ENCODE measurements at regions not wholly inside any gene's neighbourhood (a gene's known extent, or its start where the extent isn't known, plus 50 kb on each side); places are given as distances from the start of the nearest gene placed in this dataset.

- Histone ChIP-seq H3K4me1 (ENCODE audit: control insufficient read depth, insufficient read depth, low read depth, low read length) (no peaks in the 10 kb centered on the region), H2AK5ac (ENCODE audit: low read length, severe bottlenecking) (no peak overlapping the region), H3K9ac (ENCODE audit: low read length) (no peak overlapping the region), H3K9me3 (ENCODE audit: control insufficient read depth, low read length) (no peaks in the 10 kb centered on the region), H3K79me1 (replicated peaks; ENCODE audit: low read length, poor library complexity, severe bottlenecking) (no peaks in the 10 kb centered on the region), H2BK12ac (ENCODE audit: low read length in 2 of 2) (no peak overlapping the region), H3K4me2 (ENCODE audit: low read length, poor library complexity, severe bottlenecking) (no peak overlapping the region), H3K27me3 (ENCODE audit: control insufficient read depth in 1 of 2, insufficient read depth in 1 of 2, low read length in 2 of 2) (no peaks in the 10 kb centered on the region), H4K8ac (ENCODE audit: low read length) (no peak overlapping the region), H3K4me3 (ENCODE audit: insufficient read depth in 1 of 2, low read depth in 1 of 2, low read length in 2 of 2) (no peak overlapping the region), H3K27ac (ENCODE audit: low read length, poor library complexity, severe bottlenecking) (no peak overlapping the region), H3K18ac (ENCODE audit: low read depth in 1 of 2, low read length in 2 of 2) (no peak overlapping the region), H2BK15ac (ENCODE audit: low read depth, poor library complexity, severe bottlenecking) (no peak overlapping the region), H3K23ac (ENCODE audit: low read length in 2 of 2) (no peak overlapping the region), H3K36me3 (ENCODE audit: control insufficient read depth in 1 of 2, insufficient read depth in 2 of 2, low read depth in 1 of 2, low read length in 2 of 2) (no peaks in the 10 kb centered on the region), H3K14ac (ENCODE audit: low read length in 2 of 2) (no peak overlapping the region), H4K91ac (ENCODE audit: low read length) (no peak overlapping the region), H3K4ac (ENCODE audit: low read depth in 1 of 2, low read length in 2 of 2) (no peak overlapping the region), H2BK120ac (ENCODE audit: low read depth, low read length) (no peak overlapping the region), H2AFZ (ENCODE audit: low read depth, low read length) (no peak overlapping the region), H2BK5ac (ENCODE audit: low read depth, low read length, poor library complexity, severe bottlenecking) (no peak overlapping the region)
- 96% methylated on average over 2 of the region's 2 CpGs for WGBS
- no peak for DNase-seq
Observed at GRCh38 chr11:80733790-80734189, 1293.0 kb upstream of the TENM4 start.

GRCh38 chr11:80733361-80733760 is 1292.5 kb upstream of the TENM4 start:
- no peak overlapping the region for H3K23ac ChIP-seq (ENCODE audit: low read length in 2 of 2)
- H3K79me1 ChIP-seq (replicated peaks; ENCODE audit: low read length, poor library complexity, severe bottlenecking) = no peaks in the 10 kb centered on the region
- H3K4me2 ChIP-seq (ENCODE audit: low read length, poor library complexity, severe bottlenecking) = no peak overlapping the region
- H4K91ac ChIP-seq (ENCODE audit: low read length) = no peak overlapping the region
- no peak overlapping the region for H3K4ac ChIP-seq (ENCODE audit: low read depth in 1 of 2, low read length in 2 of 2)
- no peak overlapping the region for H2BK5ac ChIP-seq (ENCODE audit: low read depth, low read length, poor library complexity, severe bottlenecking)
- no peak overlapping the region for H3K4me3 ChIP-seq (ENCODE audit: insufficient read depth in 1 of 2, low read depth in 1 of 2, low read length in 2 of 2)
- no peak overlapping the region for H3K18ac ChIP-seq (ENCODE audit: low read depth in 1 of 2, low read length in 2 of 2)
- H3K14ac ChIP-seq (ENCODE audit: low read length in 2 of 2) = no peak overlapping the region
- no peaks in the 10 kb centered on the region for H3K4me1 ChIP-seq (ENCODE audit: control insufficient read depth, insufficient read depth, low read depth, low read length)
- no peaks in the 10 kb centered on the region for H3K36me3 ChIP-seq (ENCODE audit: control insufficient read depth in 1 of 2, insufficient read depth in 2 of 2, low read depth in 1 of 2, low read length in 2 of 2)
- H2BK120ac ChIP-seq (ENCODE audit: low read depth, low read length) = no peak overlapping the region
- 100% methylated on average over 2 of the region's 3 CpGs for WGBS
- no peak overlapping the region for H3K9ac ChIP-seq (ENCODE audit: low read length)
- no peak overlapping the region for H4K8ac ChIP-seq (ENCODE audit: low read length)
- no peaks in the 10 kb centered on the region for H3K27me3 ChIP-seq (ENCODE audit: control insufficient read depth in 1 of 2, insufficient read depth in 1 of 2, low read length in 2 of 2)
- H3K27ac ChIP-seq (ENCODE audit: low read length, poor library complexity, severe bottlenecking) = no peak overlapping the region
- no peak overlapping the region for H2BK15ac ChIP-seq (ENCODE audit: low read depth, poor library complexity, severe bottlenecking)
- H2AFZ ChIP-seq (ENCODE audit: low read depth, low read length) = no peak overlapping the region
- H2AK5ac ChIP-seq (ENCODE audit: low read length, severe bottlenecking) = no peak overlapping the region
- H2BK12ac ChIP-seq (ENCODE audit: low read length in 2 of 2) = no peak overlapping the region
- no peak for DNase-seq
- H3K9me3 ChIP-seq (ENCODE audit: control insufficient read depth, low read length) = no peaks in the 10 kb centered on the region

GRCh38 chr11:80727315-80727714 is 1286.5 kb upstream of the TENM4 start:
- H3K27me3 ChIP-seq (ENCODE audit: control insufficient read depth in 1 of 2, insufficient read depth in 1 of 2, low read length in 2 of 2) = no peaks in the 10 kb centered on the region
- no peaks in the 10 kb centered on the region for H3K36me3 ChIP-seq (ENCODE audit: control insufficient read depth in 1 of 2, insufficient read depth in 2 of 2, low read depth in 1 of 2, low read length in 2 of 2)
- H2AK5ac ChIP-seq (ENCODE audit: low read length, severe bottlenecking) = no peak overlapping the region
- no peak overlapping the region for H2BK15ac ChIP-seq (ENCODE audit: low read depth, poor library complexity, severe bottlenecking)
- 50% methylated on average over 2 of the region's 3 CpGs for WGBS
- no peak overlapping the region for H3K23ac ChIP-seq (ENCODE audit: low read length in 2 of 2)
- H2BK12ac ChIP-seq (ENCODE audit: low read length in 2 of 2) = no peak overlapping the region
- no peak overlapping the region for H3K4me3 ChIP-seq (ENCODE audit: insufficient read depth in 1 of 2, low read depth in 1 of 2, low read length in 2 of 2)
- H4K8ac ChIP-seq (ENCODE audit: low read length) = no peak overlapping the region
- no peaks in the 10 kb centered on the region for H3K9me3 ChIP-seq (ENCODE audit: control insufficient read depth, low read length)
- no peaks in the 10 kb centered on the region for H3K4me1 ChIP-seq (ENCODE audit: control insufficient read depth, insufficient read depth, low read depth, low read length)
- peak overlapping the region; percentile 43 for H3K4me2 ChIP-seq (ENCODE audit: low read length, poor library complexity, severe bottlenecking)
- no peak overlapping the region for H3K18ac ChIP-seq (ENCODE audit: low read depth in 1 of 2, low read length in 2 of 2)
- H4K91ac ChIP-seq (ENCODE audit: low read length) = no peak overlapping the region
- H2BK5ac ChIP-seq (ENCODE audit: low read depth, low read length, poor library complexity, severe bottlenecking) = no peak overlapping the region
- H2AFZ ChIP-seq (ENCODE audit: low read depth, low read length) = no peak overlapping the region
- no peak overlapping the region for H3K27ac ChIP-seq (ENCODE audit: low read length, poor library complexity, severe bottlenecking)
- H3K9ac ChIP-seq (ENCODE audit: low read length) = no peak overlapping the region
- H3K79me1 ChIP-seq (replicated peaks; ENCODE audit: low read length, poor library complexity, severe bottlenecking) = no peaks in the 10 kb centered on the region
- DNase-seq = peak; percentile 28
- H3K14ac ChIP-seq (ENCODE audit: low read length in 2 of 2) = no peak overlapping the region
- no peak overlapping the region for H3K4ac ChIP-seq (ENCODE audit: low read depth in 1 of 2, low read length in 2 of 2)
- H2BK120ac ChIP-seq (ENCODE audit: low read depth, low read length) = no peak overlapping the region

- Histone ChIP-seq H3K4me2 (ENCODE audit: low read length, poor library complexity, severe bottlenecking) (no peak overlapping the region), H3K4me1 (ENCODE audit: control insufficient read depth, insufficient read depth, low read depth, low read length) (no peaks in the 10 kb centered on the region), H2BK12ac (ENCODE audit: low read length in 2 of 2) (no peak overlapping the region), H3K18ac (ENCODE audit: low read depth in 1 of 2, low read length in 2 of 2) (no peak overlapping the region), H2AFZ (ENCODE audit: low read depth, low read length) (no peak overlapping the region), H2BK15ac (ENCODE audit: low read depth, poor library complexity, severe bottlenecking) (no peak overlapping the region), H3K4ac (ENCODE audit: low read depth in 1 of 2, low read length in 2 of 2) (no peak overlapping the region), H3K14ac (ENCODE audit: low read length in 2 of 2) (no peak overlapping the region), H3K23ac (ENCODE audit: low read length in 2 of 2) (no peak overlapping the region), H2AK5ac (ENCODE audit: low read length, severe bottlenecking) (no peak overlapping the region), H2BK5ac (ENCODE audit: low read depth, low read length, poor library complexity, severe bottlenecking) (no peak overlapping the region), H2BK120ac (ENCODE audit: low read depth, low read length) (no peak overlapping the region), H3K4me3 (ENCODE audit: insufficient read depth in 1 of 2, low read depth in 1 of 2, low read length in 2 of 2) (no peak overlapping the region), H3K9me3 (ENCODE audit: control insufficient read depth, low read length) (no peaks in the 10 kb centered on the region), H3K79me1 (replicated peaks; ENCODE audit: low read length, poor library complexity, severe bottlenecking) (no peaks in the 10 kb centered on the region), H3K36me3 (ENCODE audit: control insufficient read depth in 1 of 2, insufficient read depth in 2 of 2, low read depth in 1 of 2, low read length in 2 of 2) (no peaks in the 10 kb centered on the region), H4K8ac (ENCODE audit: low read length) (no peak overlapping the region), H3K27ac (ENCODE audit: low read length, poor library complexity, severe bottlenecking) (no peak overlapping the region), H4K91ac (ENCODE audit: low read length) (no peak overlapping the region), H3K9ac (ENCODE audit: low read length) (no peak overlapping the region), H3K27me3 (ENCODE audit: control insufficient read depth in 1 of 2, insufficient read depth in 1 of 2, low read length in 2 of 2) (no peaks in the 10 kb centered on the region)
- DNase-seq = no peak
Observed at GRCh38 chr11:80726236-80726635, 1285.4 kb upstream of the TENM4 start.
